Erythroblast (primary cell): ENCODE measurements at regions not wholly inside any gene's neighbourhood (a gene's known extent, or its start where the extent isn't known, plus 50 kb on each side); places are given as distances from the start of the nearest gene placed in this dataset.

ENCODE experiments used
- GATA1 ChIP-seq: IDR thresholded peaks from 2 replicates; pipeline ENCODE4 v1.6.1; 2011; ENCODE audit warnings: low read depth, mild to moderate bottlenecking, control low read depth, low read length, moderate library complexity
- POLR2A ChIP-seq: IDR thresholded peaks from 2 replicates; pipeline ENCODE4 v1.6.1; 2011; ENCODE audit warnings: mild to moderate bottlenecking, low read length

GRCh38 chr2:167785606-167786216 is 461.7 kb downstream of the STK39 start:
- TF ChIP-seq POLR2A (no peak), GATA1 (no peak)
